ENCODE measurements at regions not wholly inside any gene's neighbourhood (a gene's known extent, or its start where the extent isn't known, plus 50 kb on each side); places are given as distances from the start of the nearest gene placed in this dataset.

- TF ChIP-seq RAD21 (IDR thresholded peaks at IDR 0.05; ENCODE audit: low read length) (no peak), REST (IDR thresholded peaks at IDR 0.05; ENCODE audit: low read depth, low read length) (no peak), GATA2 (CRISPR knock-in tag; IDR thresholded peaks at IDR 0.05) (no peak)
These were observed 141.6 kb downstream of the RXFP2 start (continued) for GRCh38 chr13:31880851-31881494.

- POLR2A ChIA-PET, result no interaction called here
- Histone ChIP-seq H3K4me3 (ENCODE audit: low read depth in 2 of 2, low read length in 1 of 2) (no peak overlapping the region), H3K4me2 (no peak overlapping the region), H3K79me2 (ENCODE audit: insufficient read depth) (no peaks in the 10 kb centered on the region), H3K9me2 (no peaks in the 10 kb centered on the region), H3K36me3 (replicated peaks in 1 of 2; ENCODE audit: control insufficient read depth in 1 of 2, insufficient read depth in 2 of 2, low read length in 1 of 2) (no peaks in the 10 kb centered on the region), H3K27me3 (ENCODE audit: insufficient read depth) (no peaks in the 10 kb centered on the region), H3K4me1 (ENCODE audit: control insufficient read depth in 1 of 2, insufficient read depth in 2 of 2, low read depth in 1 of 2, low read length in 1 of 2) (peaks cover 0 to 10% of the 10 kb centered on the region in 2 experiments; a peak in 3 of 4 replicates), H3K9me3 (no peaks in the 10 kb centered on the region), H3F3A (replicated peaks; ENCODE audit: insufficient read depth) (no peaks in the 10 kb centered on the region), H2AFZ (ENCODE audit: low read depth) (no peak overlapping the region), H3K9ac (no peak overlapping the region), H4K20me1 (ENCODE audit: insufficient read depth) (no peaks in the 10 kb centered on the region), H3K27ac (ENCODE audit: low read depth in 2 of 2, low read length in 1 of 2) (no peak overlapping the region)
- CTCF ChIA-PET, result no interaction called here
- no peak for DNase-seq
- 91% methylated on average over 3 of the region's 3 CpGs for WGBS (ENCODE audit: low lambda C conversion rate)
- TF ChIP-seq GATA2 (CRISPR knock-in tag; IDR thresholded peaks at IDR 0.05) (no peak), SMC3 (IDR thresholded peaks at IDR 0.05; ENCODE audit: low read depth, low read length) (no peak), NFIC (IDR thresholded peaks at IDR 0.05; ENCODE audit: borderline replicate concordance) (no peak), FOSL2 (IDR thresholded peaks at IDR 0.05; ENCODE audit: borderline replicate concordance, low read depth) (no peak), MXI1 (IDR thresholded peaks at IDR 0.05; ENCODE audit: low read depth, low read length) (no peak), YY1 (IDR thresholded peaks at IDR 0.05; ENCODE audit: low read depth) (no peak), USF2 (IDR thresholded peaks at IDR 0.05; ENCODE audit: borderline replicate concordance, low read depth, low read length) (no peak), TCF12 (IDR thresholded peaks at IDR 0.05) (no peak), NRF1 (IDR thresholded peaks at IDR 0.05; ENCODE audit: low read depth, low read length) (no peak), CTCF (IDR thresholded peaks at IDR 0.05) (no peak), ELF1 (IDR thresholded peaks at IDR 0.05) (no peak), TEAD4 (IDR thresholded peaks at IDR 0.05; ENCODE audit: borderline replicate concordance, insufficient read depth) (no peak), POLR2AphosphoS5 (IDR thresholded peaks at IDR 0.05; ENCODE audit: low read depth, low read length) (no peak), EZH2phosphoT487 (IDR thresholded peaks at IDR 0.05; ENCODE audit: borderline replicate concordance, low read depth) (no peak), IRF3 (IDR thresholded peaks at IDR 0.05; ENCODE audit: low read depth, low read length) (no peak), RFX5 (IDR thresholded peaks at IDR 0.05; ENCODE audit: low read length) (no peak)
These were observed 142.2 kb downstream of the RXFP2 start for GRCh38 chr13:31881495-31881882.
